Fibroblast of skin of back (primary cell): ENCODE measurements at regions not wholly inside any gene's neighbourhood (a gene's known extent, or its start where the extent isn't known, plus 50 kb on each side); places are given as distances from the start of the nearest gene placed in this dataset.
"Not testable (repeated sequence)": the region's sequence is repeated elsewhere in the genome, so short reads cannot be mapped to it uniquely, and the experiment has no call there.

ENCODE experiments used
- DNase-seq: peaks from one replicate; pipeline ENCODE4 v3.0.0-alpha.2; 2013

DNA sequence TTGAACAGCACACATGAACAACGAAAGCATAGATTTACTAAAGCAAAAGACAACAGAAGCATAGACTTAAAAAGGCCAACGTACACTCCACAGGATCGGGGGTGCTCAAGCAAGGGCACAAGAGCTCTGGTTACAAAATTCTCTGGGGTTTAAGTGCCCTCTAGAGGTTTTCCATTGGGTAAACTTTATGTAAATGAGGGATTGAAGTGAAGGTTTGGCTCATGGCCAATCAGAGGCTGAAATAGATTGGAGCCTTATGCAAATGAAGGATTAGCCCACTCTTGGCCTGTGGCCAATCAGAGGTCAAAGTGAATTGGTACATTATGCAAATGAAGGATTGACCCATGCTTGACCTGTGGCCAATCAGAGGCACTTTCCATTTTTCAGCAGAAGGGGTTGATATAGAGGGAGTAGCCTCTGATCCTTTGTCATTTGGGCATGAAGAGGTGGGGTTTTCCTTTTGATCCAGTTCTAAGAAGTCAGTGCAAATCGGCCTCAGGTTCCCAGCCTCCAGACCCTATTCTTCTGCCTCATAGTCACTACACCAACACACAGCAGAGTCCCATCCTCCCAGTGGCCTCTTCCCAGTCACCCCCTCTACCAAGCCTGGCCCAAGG is 244.9 kb downstream of the THBS2 start:
- DNase-seq, result no peak

DNA sequence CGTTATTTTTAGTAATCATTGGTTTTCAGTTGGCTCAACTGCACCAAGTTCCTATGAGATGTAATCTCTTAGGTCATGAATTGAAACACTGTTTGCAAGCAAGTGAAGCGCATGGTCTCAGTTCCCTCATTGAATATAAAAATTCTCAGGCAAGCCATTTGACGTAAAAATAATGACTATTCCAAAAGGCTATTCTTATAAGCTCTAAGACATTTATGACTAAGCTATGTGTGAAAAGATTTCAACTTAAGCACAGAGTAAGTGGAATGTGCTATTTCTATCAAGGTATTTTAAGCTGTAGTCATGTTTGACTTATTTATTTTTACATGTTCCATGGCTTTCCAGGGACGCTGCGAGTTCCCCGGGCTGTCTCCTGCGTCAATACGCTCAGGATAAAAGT is 248.5 kb downstream of the THBS2 start:
- no peak for DNase-seq

GRCh38 chr6:169000022-169000421 is 253.6 kb downstream of the THBS2 start:
- DNase-seq, result no peak

GRCh38 chr6:168999392-168999791 is 254.3 kb downstream of the THBS2 start:
- DNase-seq, result peak; percentile 29

GRCh38 chr6:168996356-168996625 is 257.4 kb downstream of the THBS2 start:
- DNase-seq, result no peak

DNA sequence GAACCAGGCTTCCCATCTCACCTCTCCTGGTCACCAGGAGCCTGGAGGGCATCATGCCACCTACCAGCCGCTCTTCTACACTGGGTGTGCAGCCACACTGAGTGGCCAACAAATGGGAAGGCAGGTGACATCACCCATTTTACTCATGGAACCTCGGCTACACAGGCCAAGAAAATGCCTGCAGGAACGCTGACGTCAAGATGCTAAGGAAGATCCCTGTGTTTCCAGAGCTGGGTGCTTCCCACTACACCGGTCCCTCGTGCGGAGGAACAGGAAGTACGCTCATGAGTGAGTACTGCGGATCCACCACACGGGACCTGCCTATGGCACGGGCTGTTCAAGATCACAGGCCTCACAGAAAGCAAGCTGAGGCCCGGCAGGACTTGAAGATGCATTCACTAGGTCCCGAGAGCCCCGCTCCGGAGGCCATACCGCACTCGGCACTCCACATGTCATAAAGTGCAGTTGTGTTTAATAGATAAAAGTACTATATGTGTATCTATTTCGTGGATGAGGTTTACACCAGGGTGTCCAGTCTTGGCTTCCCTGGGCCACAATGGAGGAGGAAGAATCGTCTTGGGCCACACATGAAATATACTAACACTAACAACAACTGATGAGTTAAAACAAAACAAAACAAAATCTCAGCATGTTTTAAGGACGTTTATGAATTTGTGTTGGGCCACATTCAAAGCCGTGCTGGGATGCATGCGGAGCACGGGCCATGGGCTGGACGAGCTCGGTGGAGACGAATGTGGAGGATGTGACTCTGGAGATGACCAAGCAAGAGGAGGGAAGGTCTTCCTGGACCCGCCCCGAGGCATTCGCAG is 257.9 kb downstream of the THBS2 start:
- no peak for DNase-seq

- no peak for DNase-seq
These were observed 258.7 kb downstream of the THBS2 start for GRCh38 chr6:168994956-168995355.

GRCh38 chr6:168992446-168993144 is 261.1 kb downstream of the THBS2 start:
- DNase-seq, result no peak

DNA sequence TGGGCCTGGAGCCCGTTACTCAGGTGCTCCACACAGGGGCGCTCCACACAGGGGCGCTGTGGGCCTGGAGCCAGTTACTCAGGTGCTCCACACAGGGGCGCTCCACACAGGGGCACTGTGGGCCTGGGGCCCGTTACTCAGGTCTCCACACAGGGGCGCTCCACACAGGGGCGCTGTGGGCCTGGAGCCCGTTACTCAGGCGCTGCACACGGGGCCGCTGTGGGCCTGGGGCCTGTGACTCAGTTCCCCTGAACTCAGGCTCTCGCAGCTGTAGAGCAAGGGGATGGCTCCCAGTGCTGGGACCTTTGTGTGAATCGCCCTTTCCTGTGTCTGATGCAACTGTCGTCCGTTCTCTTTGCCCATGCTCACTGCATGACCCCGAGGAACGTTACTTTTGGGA is 262.0 kb downstream of the THBS2 start:
- DNase-seq, result not testable (repeated sequence)

GRCh38 chr6:168990019-168990751 is 263.5 kb downstream of the THBS2 start:
- DNase-seq, result no peak

DNA sequence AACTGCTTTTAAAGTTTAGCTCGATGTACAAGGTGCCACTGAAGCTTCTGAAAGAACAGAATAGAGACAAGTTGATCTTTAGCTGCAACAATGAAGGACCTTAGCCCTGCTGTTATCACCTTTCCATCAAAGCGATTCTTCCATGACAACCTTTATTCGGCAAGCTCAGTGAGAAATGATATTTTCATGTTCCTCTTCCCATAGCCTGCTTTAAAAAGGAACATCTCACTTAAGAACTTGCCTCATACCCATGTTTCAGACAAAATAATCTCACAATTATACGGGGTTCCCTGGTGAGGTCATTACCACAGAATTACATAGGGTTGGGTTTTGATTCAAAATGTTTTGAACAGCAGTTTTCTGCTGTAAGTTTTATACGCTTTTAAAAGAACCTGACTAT is 264.2 kb downstream of the THBS2 start:
- DNase-seq, result no peak

GRCh38 chr6:168988801-168989200 is 264.8 kb downstream of the THBS2 start:
- no peak for DNase-seq

DNA sequence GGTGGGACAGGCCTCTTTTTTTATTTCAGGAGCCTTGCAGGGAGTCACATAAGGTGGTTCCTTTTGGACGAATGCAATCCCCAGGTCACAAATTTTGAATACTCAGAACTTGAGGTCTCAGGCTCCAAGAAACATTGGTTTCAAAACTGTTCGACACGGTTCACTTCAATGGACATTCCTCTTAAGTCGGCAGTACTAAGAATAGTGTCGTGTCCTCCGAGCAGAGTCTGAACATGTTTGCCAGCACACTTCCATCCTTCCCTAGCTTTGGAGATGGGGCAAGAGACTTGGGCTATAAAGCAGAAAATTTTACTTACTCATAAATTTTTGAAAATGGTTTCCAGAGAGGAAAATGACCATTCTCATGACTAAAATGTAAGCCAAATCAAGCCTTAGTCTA is 265.4 kb downstream of the THBS2 start:
- no peak for DNase-seq

- DNase-seq, result no peak
These were observed 267.9 kb downstream of the THBS2 start for GRCh38 chr6:168985705-168986104.

DNA sequence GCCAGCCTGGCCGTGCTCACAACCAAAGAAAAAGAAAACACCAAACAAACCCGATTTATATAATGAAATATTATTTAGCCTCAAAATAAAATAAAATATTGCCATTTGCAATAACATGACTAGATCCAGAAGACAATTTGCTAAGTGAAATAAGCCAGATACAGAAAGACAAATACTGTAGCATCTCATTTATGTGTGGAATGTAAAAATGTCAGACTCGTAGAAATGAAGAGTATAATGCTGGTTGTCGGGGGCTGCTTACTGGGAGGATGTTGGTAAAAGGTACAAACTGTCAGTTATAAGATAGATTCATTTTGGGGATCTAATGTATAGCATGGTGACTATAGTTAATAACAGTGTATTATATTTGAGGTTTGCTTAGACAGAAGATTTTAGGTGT is 269.7 kb downstream of the THBS2 start:
- no peak for DNase-seq

DNA sequence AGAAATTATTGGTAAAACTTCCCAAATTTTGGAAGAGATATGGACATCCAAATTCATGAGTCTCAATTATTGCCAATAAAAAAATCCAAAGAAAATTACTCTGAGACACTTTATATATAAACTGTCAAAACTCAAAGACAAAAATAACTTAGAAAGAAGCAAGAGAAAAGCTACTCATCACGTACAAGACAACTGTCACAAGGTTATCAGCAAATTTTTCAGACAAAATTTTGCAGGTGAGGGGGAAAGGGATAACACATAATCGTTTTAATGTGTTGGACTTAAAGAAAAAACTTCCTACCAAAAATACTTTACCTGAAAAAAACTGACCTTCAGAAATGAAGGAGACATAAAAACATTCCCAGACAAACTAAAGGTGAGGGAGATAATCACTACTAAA is 272.5 kb downstream of the THBS2 start:
- DNase-seq, result no peak

GRCh38 chr6:168979254-168979653 is 274.4 kb downstream of the THBS2 start:
- no peak for DNase-seq

GRCh38 chr6:168972128-168972527 is 281.5 kb downstream of the THBS2 start:
- DNase-seq, result no peak

- DNase-seq, result no peak
These were observed 282.1 kb downstream of the THBS2 start for GRCh38 chr6:168971549-168971948.

DNA sequence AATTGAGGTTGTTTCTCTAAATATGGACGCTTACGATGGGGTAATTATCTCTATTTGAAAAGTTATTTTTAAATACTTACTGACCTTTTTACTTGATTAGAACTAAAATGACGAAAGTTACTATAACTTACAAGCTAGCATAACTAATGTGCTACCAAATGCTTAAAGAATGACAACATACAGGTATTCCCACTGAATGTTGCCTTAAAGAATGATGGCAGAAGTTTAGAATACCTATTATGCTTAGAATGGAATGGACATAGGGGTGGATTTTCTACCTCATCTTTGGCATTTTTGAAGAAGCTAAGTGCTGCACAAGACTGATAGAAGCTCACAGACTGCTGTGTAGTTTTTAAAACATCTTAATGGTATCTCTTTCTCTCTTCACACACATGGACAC is 284.8 kb downstream of the THBS2 start:
- DNase-seq, result no peak

- peak; percentile 83 for DNase-seq
These were observed 285.4 kb downstream of the THBS2 start for GRCh38 chr6:168968228-168968627.

- no peak for DNase-seq
These were observed 286.2 kb downstream of the THBS2 start for GRCh38 chr6:168967281-168967925.
